HG02798 (cell line): ENCODE measurements at regions not wholly inside any gene's neighbourhood (a gene's known extent, or its start where the extent isn't known, plus 50 kb on each side); places are given as distances from the start of the nearest gene placed in this dataset.
"Not testable (repeated sequence)": the region's sequence is repeated elsewhere in the genome, so short reads cannot be mapped to it uniquely, and the experiment has no call there.

Experiments used
- ATAC-seq: cut with Tn5 transposase; IDR thresholded peaks from one replicate; pipeline ENCODE4 v1.9.1; 2021; ENCODE audit warnings: mild to moderate bottlenecking; ENCODE audit not compliant: unreplicated experiment, poor library complexity

- ATAC-seq: no peak
These were observed 239.7 kb upstream of the ERCC4 start for GRCh38 chr16:13680021-13680889.

GRCh38 chr16:13684819-13685563 is 235.0 kb upstream of the ERCC4 start:
- ATAC-seq: no peak

- ATAC-seq: no peak
These were observed 223.9 kb upstream of the ERCC4 start for GRCh38 chr16:13696017-13696416.

- no peak for ATAC-seq
These were observed 222.9 kb upstream of the ERCC4 start for GRCh38 chr16:13697013-13697412.

GRCh38 chr16:13697568-13697967 is 222.4 kb upstream of the ERCC4 start:
- ATAC-seq: no peak

GRCh38 chr16:13702614-13703013 is 217.3 kb upstream of the ERCC4 start:
- no peak for ATAC-seq

GRCh38 chr16:13708347-13709120 is 211.4 kb upstream of the ERCC4 start:
- no peak for ATAC-seq

- no peak for ATAC-seq
These were observed 201.2 kb upstream of the ERCC4 start for GRCh38 chr16:13718748-13719147.

GRCh38 chr16:13727943-13728342 is 192.0 kb upstream of the ERCC4 start:
- ATAC-seq: no peak

- no peak for ATAC-seq
These were observed 186.4 kb upstream of the ERCC4 start for GRCh38 chr16:13733561-13733960.

- not testable (repeated sequence) for ATAC-seq
These were observed 180.2 kb upstream of the ERCC4 start for GRCh38 chr16:13739621-13740373.

- no peak for ATAC-seq
These were observed 177.0 kb upstream of the ERCC4 start for GRCh38 chr16:13742928-13743327.

GRCh38 chr16:13743571-13743970 is 176.4 kb upstream of the ERCC4 start:
- ATAC-seq: no peak

GRCh38 chr16:13756411-13757140 is 163.4 kb upstream of the ERCC4 start:
- no peak for ATAC-seq

- no peak for ATAC-seq
These were observed 153.6 kb upstream of the ERCC4 start for GRCh38 chr16:13766334-13766733.

- no peak for ATAC-seq
These were observed 152.7 kb upstream of the ERCC4 start for GRCh38 chr16:13767215-13767614.

- no peak for ATAC-seq
These were observed 151.5 kb upstream of the ERCC4 start for GRCh38 chr16:13768471-13768870.

GRCh38 chr16:13770436-13770835 is 149.5 kb upstream of the ERCC4 start:
- no peak for ATAC-seq

GRCh38 chr16:13772782-13773181 is 147.2 kb upstream of the ERCC4 start:
- ATAC-seq: no peak
